HUES48 (cell line): ENCODE measurements at regions not wholly inside any gene's neighbourhood (a gene's known extent, or its start where the extent isn't known, plus 50 kb on each side); places are given as distances from the start of the nearest gene placed in this dataset.

Source experiments
- H3K27ac ChIP-seq: one replicate; pipeline ENCODE4 v1.7.0; 2013; ENCODE audit warnings: low read depth, low read length, inconsistent platforms
- H3K27me3 ChIP-seq: 2 replicates; pipeline ENCODE4 v1.6.1; 2013; ENCODE audit warnings: mild to moderate bottlenecking, low read length; ENCODE audit not compliant: control insufficient read depth, insufficient read depth
- H3K36me3 ChIP-seq: 2 replicates; pipeline ENCODE4 v1.6.1; 2013; ENCODE audit warnings: low read length; ENCODE audit not compliant: control insufficient read depth, insufficient read depth
- H3K4me1 ChIP-seq: 2 replicates; pipeline ENCODE4 v1.6.1; 2013; ENCODE audit warnings: mild to moderate bottlenecking, low read length; ENCODE audit not compliant: control insufficient read depth, insufficient read depth
- H3K4me3 ChIP-seq: 2 replicates; pipeline ENCODE4 v1.5.1; 2013; ENCODE audit warnings: mild to moderate bottlenecking, low read depth, low read length
- H3K9ac ChIP-seq: 2 replicates; pipeline ENCODE4 v1.6.1; 2013; ENCODE audit warnings: mild to moderate bottlenecking, low read depth, low read length, moderate library complexity
- H3K9me3 ChIP-seq: 2 replicates; pipeline ENCODE4 v1.6.1; 2013; ENCODE audit warnings: low read length; ENCODE audit not compliant: control insufficient read depth, insufficient read depth

- no peaks in the 10 kb centered on the region for H3K27me3 ChIP-seq
- H3K9ac ChIP-seq: peak overlapping the region; percentile 6; the same call in 1 of the 2 replicates
- H3K9me3 ChIP-seq: peaks cover 20% of the 10 kb centered on the region
- H3K4me3 ChIP-seq: no peak overlapping the region
- peaks cover 43% of the 10 kb centered on the region for H3K4me1 ChIP-seq
- no peaks in the 10 kb centered on the region for H3K36me3 ChIP-seq
- peak overlapping the region; percentile 94 for H3K27ac ChIP-seq
Observed at GRCh38 chr5:12330993-12331588, 426.8 kb upstream of the CTNND2 start.

- peaks cover 20% of the 10 kb centered on the region for H3K9me3 ChIP-seq
- no peak overlapping the region for H3K4me3 ChIP-seq
- H3K36me3 ChIP-seq: no peaks in the 10 kb centered on the region
- peaks cover 36% of the 10 kb centered on the region for H3K4me1 ChIP-seq
- H3K9ac ChIP-seq: no peak overlapping the region
- H3K27me3 ChIP-seq: no peaks in the 10 kb centered on the region
- H3K27ac ChIP-seq: peak overlapping the region; percentile 94
Observed at GRCh38 chr5:12330381-12330780, 426.1 kb upstream of the CTNND2 start.

GRCh38 chr5:12323637-12324229 lies 419.5 kb upstream of the CTNND2 start:
- Histone ChIP-seq H3K36me3 (0 out of 2 replicates have a peak, but pooled peaks cover 2% of the 10 kb centered on the region), H3K9ac (peak overlapping the region; percentile 67), H3K27me3 (no peaks in the 10 kb centered on the region), H3K4me1 (peaks cover 36% of the 10 kb centered on the region), H3K4me3 (peak overlapping the region; percentile 39), H3K27ac (peak overlapping the region; percentile 91), H3K9me3 (peaks cover 19% of the 10 kb centered on the region)

GRCh38 chr5:12322042-12322441 lies 417.8 kb upstream of the CTNND2 start:
- no peak overlapping the region for H3K4me3 ChIP-seq
- peak overlapping the region; percentile 29; the same call in 1 of the 2 replicates for H3K9ac ChIP-seq
- peaks cover 7% of the 10 kb centered on the region for H3K9me3 ChIP-seq
- peak overlapping the region; percentile 91 for H3K27ac ChIP-seq
- peaks cover 39% of the 10 kb centered on the region for H3K4me1 ChIP-seq
- 0 out of 2 replicates have a peak, but pooled peaks cover 2% of the 10 kb centered on the region for H3K36me3 ChIP-seq
- H3K27me3 ChIP-seq: no peaks in the 10 kb centered on the region

DNA sequence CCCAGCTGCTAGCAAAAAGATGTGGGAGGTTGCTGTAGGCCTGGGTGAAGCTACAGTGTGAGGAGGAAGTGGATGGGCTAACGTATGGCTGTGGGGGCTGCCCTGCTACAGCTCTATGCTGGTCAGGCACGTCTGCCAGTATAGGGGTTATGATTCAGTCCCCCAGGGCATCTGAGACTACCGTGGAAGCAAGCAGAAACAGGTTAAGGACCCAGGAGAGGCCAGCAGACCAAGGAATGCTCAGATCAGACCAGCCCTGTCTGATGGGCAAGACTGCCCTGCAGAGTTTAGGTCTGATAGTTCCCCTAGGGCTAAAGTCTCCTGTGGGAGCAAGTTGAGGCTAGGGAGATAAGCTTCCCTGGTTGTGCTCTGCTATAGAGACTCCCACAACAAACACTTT lies 416.1 kb upstream of the CTNND2 start:
- Histone ChIP-seq H3K27me3 (no peaks in the 10 kb centered on the region), H3K9me3 (peaks cover 2% of the 10 kb centered on the region), H3K4me1 (peaks cover 42% of the 10 kb centered on the region), H3K36me3 (0 out of 2 replicates have a peak, but pooled peaks cover 2% of the 10 kb centered on the region), H3K4me3 (no peak overlapping the region), H3K27ac (no peak overlapping the region), H3K9ac (no peak overlapping the region)

DNA sequence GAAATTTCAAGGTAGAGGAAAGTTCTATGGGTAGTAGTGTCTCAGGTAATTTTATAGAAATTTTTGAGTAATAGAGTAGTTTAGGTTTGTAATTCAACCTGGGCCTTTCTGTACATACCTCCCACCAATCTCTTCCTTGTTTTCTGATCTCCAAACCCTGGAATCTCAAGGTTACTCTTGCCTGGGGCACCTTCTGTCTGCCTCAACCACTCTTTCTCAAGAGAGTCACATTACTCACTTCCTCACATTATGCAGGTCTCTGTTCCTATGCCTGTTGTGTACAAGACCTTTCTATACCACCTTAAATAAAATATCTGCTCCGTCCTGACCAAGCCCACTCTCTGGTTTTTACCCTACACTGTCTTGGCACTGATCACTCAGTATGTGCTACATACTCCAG lies 412.6 kb upstream of the CTNND2 start:
- Histone ChIP-seq H3K4me1 (peaks cover 15% of the 10 kb centered on the region), H3K9me3 (peaks cover 2% of the 10 kb centered on the region), H3K27ac (no peak overlapping the region), H3K9ac (no peak overlapping the region), H3K4me3 (no peak overlapping the region), H3K36me3 (0 out of 2 replicates have a peak, but pooled peaks cover 2% of the 10 kb centered on the region), H3K27me3 (no peaks in the 10 kb centered on the region)

- Histone ChIP-seq H3K9me3 (peaks cover under 1% of the 10 kb centered on the region; the same call in 1 of the 2 replicates), H3K9ac (no peak overlapping the region), H3K36me3 (0 out of 2 replicates have a peak, but pooled peaks cover 2% of the 10 kb centered on the region), H3K27me3 (no peaks in the 10 kb centered on the region), H3K4me1 (peaks cover 6% of the 10 kb centered on the region; the same call in 1 of the 2 replicates), H3K27ac (no peak overlapping the region), H3K4me3 (no peak overlapping the region)
Observed at GRCh38 chr5:12315461-12315860, 411.2 kb upstream of the CTNND2 start.

DNA sequence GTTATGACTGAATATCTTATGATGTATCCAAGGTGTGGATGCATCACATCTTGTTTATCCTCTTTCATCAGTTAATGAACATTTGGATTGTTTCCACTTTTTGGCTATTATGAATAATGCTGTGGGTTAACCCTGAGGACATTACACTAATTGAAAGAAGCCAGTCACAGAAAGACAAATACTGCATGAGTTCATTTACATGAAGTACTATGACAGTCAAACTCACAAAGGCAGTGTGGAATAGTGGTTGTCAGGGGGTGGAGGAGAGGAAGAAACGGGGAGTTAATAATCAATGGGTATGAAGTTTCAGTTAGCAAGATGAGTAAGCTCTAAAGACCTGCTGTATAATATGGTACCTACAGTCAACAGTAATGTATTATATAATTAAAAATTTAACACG lies 409.4 kb upstream of the CTNND2 start:
- Histone ChIP-seq H3K9ac (no peak overlapping the region), H3K9me3 (no peaks in the 10 kb centered on the region), H3K36me3 (no peaks in the 10 kb centered on the region), H3K27ac (no peak overlapping the region), H3K4me1 (peaks cover 6% of the 10 kb centered on the region; the same call in 1 of the 2 replicates), H3K4me3 (no peak overlapping the region), H3K27me3 (no peaks in the 10 kb centered on the region)

DNA sequence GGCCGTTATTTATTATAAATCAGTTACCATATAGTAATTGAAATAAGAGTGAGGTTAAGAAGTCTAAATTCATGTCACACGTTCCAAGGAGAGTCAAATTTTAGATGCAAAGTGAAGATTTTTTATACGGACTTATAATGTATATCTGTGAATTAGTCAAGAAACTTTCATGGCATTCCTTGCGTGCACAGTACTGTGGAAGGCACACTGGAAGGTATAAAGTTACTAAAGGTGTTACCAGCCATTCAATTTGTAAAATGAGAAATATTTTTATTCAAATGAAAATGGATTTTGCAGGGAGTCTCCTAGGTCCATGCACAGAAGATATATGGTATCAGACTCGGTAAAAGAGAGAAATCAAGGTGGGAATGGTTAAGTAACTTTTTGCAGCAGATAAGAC lies 408.1 kb upstream of the CTNND2 start:
- Histone ChIP-seq H3K4me1 (peaks cover 5% of the 10 kb centered on the region; the same call in 1 of the 2 replicates), H3K27me3 (no peaks in the 10 kb centered on the region), H3K9ac (no peak overlapping the region), H3K36me3 (no peaks in the 10 kb centered on the region), H3K9me3 (no peaks in the 10 kb centered on the region), H3K27ac (no peak overlapping the region), H3K4me3 (no peak overlapping the region)

DNA sequence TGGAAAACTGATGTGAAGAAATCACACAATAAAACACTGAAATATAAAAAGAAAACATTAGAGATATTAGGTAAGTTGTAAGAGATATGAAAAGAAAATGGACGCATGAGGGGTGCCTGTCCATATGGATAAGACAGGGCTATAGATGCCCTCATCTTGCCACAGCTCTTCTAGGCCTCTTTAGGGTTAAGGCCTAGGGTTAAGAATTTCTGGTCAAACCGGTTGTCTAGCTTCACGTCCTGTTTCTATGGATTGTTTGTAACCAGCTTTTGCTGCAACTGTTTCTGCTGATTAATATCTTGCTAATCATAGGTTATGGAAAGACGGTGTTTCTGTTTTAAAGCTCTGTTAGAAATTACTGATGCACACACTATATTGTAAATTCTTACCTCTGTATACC lies 389.9 kb upstream of the CTNND2 start:
- H3K4me1 ChIP-seq: peaks cover 4% of the 10 kb centered on the region; the same call in 1 of the 2 replicates
- H3K36me3 ChIP-seq: peaks cover 13% of the 10 kb centered on the region
- H3K27ac ChIP-seq: no peak overlapping the region
- no peak overlapping the region for H3K4me3 ChIP-seq
- no peak overlapping the region for H3K9ac ChIP-seq
- peaks cover 25% of the 10 kb centered on the region for H3K9me3 ChIP-seq
- no peaks in the 10 kb centered on the region for H3K27me3 ChIP-seq

GRCh38 chr5:12292610-12293204 lies 388.5 kb upstream of the CTNND2 start:
- Histone ChIP-seq H3K9me3 (peaks cover 25% of the 10 kb centered on the region), H3K27me3 (no peaks in the 10 kb centered on the region), H3K4me1 (peaks cover 4% of the 10 kb centered on the region; the same call in 1 of the 2 replicates), H3K9ac (no peak overlapping the region), H3K4me3 (no peak overlapping the region), H3K36me3 (peaks cover 13% of the 10 kb centered on the region), H3K27ac (no peak overlapping the region)
